Activated naive CD8-positive, alpha-beta T cell treated with anti-CD3 and anti-CD28 coated beads, Interleukin-2, amount 50 U/mL, for 24 hours (primary cell): ENCODE measurements at regions not wholly inside any gene's neighbourhood (a gene's known extent, or its start where the extent isn't known, plus 50 kb on each side); places are given as distances from the start of the nearest gene placed in this dataset.
"Not testable (repeated sequence)": the region's sequence is repeated elsewhere in the genome, so short reads cannot be mapped to it uniquely, and the experiment has no call there.

Source experiments
- ATAC-seq: fragments of 150-1000 bp; cut with Tn5 transposase; one replicate; pipeline ENCODE4 v1.10.0; 2021
- DNase-seq: peaks from one replicate; pipeline ENCODE4 v3.0.0; 2021
- H3K27ac Mint-ChIP-seq: one replicate; pipeline ENCODE4 v1.8.0; 2021; ENCODE audit warnings: mild to moderate bottlenecking, mixed read lengths
- H3K27me3 Mint-ChIP-seq: one replicate; pipeline ENCODE4 v1.8.0; 2021; ENCODE audit warnings: mixed read lengths
- H3K36me3 Mint-ChIP-seq: one replicate; pipeline ENCODE4 v1.8.0; 2021; ENCODE audit warnings: low read depth, mixed read lengths
- H3K4me1 Mint-ChIP-seq: one replicate; pipeline ENCODE4 v1.8.0; 2021; ENCODE audit warnings: mixed read lengths
- H3K4me3 Mint-ChIP-seq: one replicate; pipeline ENCODE4 v1.8.0; 2021; ENCODE audit warnings: mild to moderate bottlenecking, moderate library complexity, mixed read lengths
- H3K9me3 Mint-ChIP-seq: one replicate; pipeline ENCODE4 v1.8.0; 2021; ENCODE audit warnings: mixed read lengths

DNA sequence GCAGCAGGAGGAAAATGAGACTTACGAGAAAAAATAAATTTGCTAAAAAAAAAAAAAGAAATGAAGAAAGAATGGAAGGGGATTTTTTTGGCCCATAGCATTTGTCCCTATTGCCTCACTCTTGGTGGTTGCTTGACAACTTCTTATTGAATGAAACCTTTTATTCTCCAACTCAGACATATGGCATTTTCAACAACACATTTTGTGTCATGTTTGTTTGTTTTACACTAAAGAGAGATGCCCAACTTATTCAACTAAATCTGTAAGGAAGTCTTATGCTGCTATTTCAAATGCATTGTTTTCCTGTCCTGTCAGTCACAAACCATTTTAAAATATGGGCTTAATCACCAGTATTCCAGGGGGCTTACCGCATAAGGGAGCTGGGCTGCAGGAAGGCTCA, 409.1 kb upstream of the TENM3 start:
- Mint-ChIP-seq H3K36me3 (no peaks in the 10 kb centered on the region), H3K9me3 (peaks cover 3% of the 10 kb centered on the region), H3K27ac (no peak overlapping the region), H3K4me3 (no peak overlapping the region), H3K4me1 (no peaks in the 10 kb centered on the region), H3K27me3 (no peaks in the 10 kb centered on the region)
- ATAC-seq (no peak), DNase-seq (no peak)

DNA sequence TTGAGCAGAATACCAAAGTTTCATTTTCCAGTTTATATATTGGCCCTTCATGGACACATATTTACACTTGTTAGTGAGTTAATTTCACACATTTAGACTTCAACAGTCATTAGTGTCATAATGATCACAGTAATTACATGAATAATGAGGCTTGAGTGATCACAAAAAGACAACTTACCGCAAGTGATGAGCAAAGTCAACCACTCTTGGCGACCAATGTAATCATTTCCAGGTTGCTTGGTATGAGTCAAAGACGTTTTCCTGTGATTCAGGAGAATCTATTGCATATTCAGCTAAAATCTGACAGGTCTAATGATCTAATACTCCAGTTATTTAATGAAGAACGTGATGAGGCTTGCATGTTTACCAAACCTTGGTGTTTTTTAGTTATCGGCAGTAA, 407.9 kb upstream of the TENM3 start:
- Mint-ChIP-seq H3K4me3 (no peak overlapping the region), H3K9me3 (peaks cover 3% of the 10 kb centered on the region), H3K36me3 (no peaks in the 10 kb centered on the region), H3K27ac (no peak overlapping the region), H3K27me3 (no peaks in the 10 kb centered on the region), H3K4me1 (no peaks in the 10 kb centered on the region)
- DNase-seq (no peak), ATAC-seq (no peak)

DNA sequence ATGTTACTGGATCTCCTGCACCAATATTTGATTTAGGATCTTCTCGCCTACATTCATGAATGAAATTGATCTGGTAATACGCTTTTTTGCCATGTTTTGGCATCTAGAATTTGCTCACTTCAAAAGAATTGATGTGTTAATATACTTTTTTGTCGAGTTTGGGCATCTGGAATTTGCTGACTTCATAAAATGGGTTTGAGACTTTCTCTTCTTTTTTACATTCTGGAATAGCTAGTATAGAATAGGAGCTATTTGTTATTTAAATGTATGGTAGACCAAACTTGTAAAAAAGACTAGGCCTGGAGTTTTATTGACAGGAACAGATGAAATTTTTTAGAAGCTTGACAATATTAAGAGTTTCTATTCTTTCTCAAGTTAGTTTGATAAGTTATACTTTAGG, 404.9 kb upstream of the TENM3 start:
- no peaks in the 10 kb centered on the region for H3K4me1 Mint-ChIP-seq
- H3K36me3 Mint-ChIP-seq, result no peaks in the 10 kb centered on the region
- no peak overlapping the region for H3K4me3 Mint-ChIP-seq
- no peaks in the 10 kb centered on the region for H3K27me3 Mint-ChIP-seq
- H3K9me3 Mint-ChIP-seq, result no peaks in the 10 kb centered on the region
- no peak overlapping the region for H3K27ac Mint-ChIP-seq
- DNase-seq, result no peak
- ATAC-seq, result no peak

DNA sequence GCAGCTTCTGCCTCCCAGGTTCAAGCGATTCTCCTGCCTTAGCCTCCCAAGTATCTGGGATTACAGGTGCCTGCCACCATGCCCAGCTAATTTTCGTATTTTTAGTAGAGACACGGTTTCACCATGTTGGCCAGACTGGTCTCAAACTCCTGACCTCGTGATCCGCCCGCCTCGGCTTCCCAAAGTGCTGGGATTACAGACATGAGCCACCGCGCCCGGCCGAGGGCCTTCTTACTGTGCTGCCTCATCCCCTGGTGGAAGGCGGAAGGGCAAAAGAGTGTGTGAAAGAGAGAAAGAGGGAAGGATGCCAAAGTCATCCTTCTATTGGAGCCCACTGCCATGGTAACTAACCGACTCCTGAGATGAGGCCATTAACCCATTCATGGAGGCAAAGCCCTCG, 399.4 kb upstream of the TENM3 start:
- H3K27ac Mint-ChIP-seq, DNase-seq, H3K9me3 Mint-ChIP-seq, H3K4me3 Mint-ChIP-seq, ATAC-seq, H3K27me3 Mint-ChIP-seq, H3K4me1 Mint-ChIP-seq, H3K36me3 Mint-ChIP-seq: not testable (repeated sequence)

DNA sequence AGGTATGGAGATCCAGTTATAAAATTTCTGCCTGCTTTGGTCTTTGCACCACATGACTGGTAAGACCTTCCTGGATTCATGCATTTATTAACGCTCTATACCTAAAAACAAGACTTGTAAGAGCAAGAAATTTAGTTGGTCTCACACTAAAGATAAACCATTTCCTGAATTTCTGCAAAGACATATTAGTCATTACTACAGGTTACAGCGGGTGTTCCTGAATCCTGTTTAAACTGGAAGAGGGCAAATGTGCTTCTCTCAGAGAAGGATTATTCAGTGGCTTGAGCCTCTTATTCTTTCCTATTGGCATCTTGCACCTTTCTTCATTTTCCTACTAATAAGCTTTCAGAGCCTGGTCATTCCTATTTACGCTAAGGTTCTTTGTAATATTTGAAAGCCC, 397.6 kb upstream of the TENM3 start:
- H3K9me3 Mint-ChIP-seq, result no peaks in the 10 kb centered on the region
- no peak overlapping the region for H3K27ac Mint-ChIP-seq
- no peaks in the 10 kb centered on the region for H3K4me1 Mint-ChIP-seq
- H3K36me3 Mint-ChIP-seq, result no peaks in the 10 kb centered on the region
- no peaks in the 10 kb centered on the region for H3K27me3 Mint-ChIP-seq
- no peak for ATAC-seq
- no peak overlapping the region for H3K4me3 Mint-ChIP-seq
- DNase-seq, result no peak

DNA sequence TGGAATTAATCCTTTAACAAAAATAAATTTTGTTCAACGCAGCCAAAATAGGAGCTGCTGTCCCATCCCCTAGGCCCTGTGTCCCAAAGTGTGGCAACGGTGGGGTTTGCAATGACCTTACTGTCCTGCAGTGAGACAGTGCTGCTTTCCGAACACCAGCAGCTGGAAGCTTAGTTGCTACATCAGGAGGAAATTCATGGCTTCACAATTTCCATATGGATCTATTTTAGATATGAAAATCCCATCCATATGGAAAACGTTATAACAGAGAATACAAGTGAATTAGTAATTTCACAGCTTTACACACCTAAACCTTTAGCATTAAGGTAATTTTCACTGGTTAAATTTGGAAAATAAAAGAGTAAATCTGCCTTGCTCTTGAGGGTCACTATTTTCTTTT, 396.3 kb upstream of the TENM3 start:
- Mint-ChIP-seq H3K4me1 (no peaks in the 10 kb centered on the region), H3K36me3 (no peaks in the 10 kb centered on the region), H3K27ac (no peak overlapping the region), H3K4me3 (no peak overlapping the region), H3K27me3 (no peaks in the 10 kb centered on the region), H3K9me3 (no peaks in the 10 kb centered on the region)
- ATAC-seq (no peak), DNase-seq (no peak)

DNA sequence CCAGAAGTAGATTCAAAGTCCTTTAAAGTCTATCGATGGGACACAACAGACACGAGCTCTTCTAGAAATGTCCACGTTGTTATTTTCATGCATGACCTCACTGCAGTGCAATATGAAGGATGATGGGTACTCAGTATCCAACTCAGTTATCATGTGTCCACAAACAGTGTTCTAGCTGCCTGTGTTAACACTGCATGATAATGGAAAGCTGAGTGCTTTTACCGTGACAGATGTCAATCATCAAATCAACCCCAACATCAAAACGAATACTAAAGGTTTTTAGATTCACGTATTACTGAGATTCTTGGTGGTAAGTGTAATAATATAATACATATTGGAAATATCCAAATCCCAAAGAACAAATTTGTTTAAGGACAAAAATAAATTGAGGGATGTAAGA, 394.8 kb upstream of the TENM3 start:
- ATAC-seq (no peak), DNase-seq (no peak)
- no peaks in the 10 kb centered on the region for H3K9me3 Mint-ChIP-seq
- no peaks in the 10 kb centered on the region for H3K4me1 Mint-ChIP-seq
- no peaks in the 10 kb centered on the region for H3K27me3 Mint-ChIP-seq
- no peak overlapping the region for H3K27ac Mint-ChIP-seq
- no peak overlapping the region for H3K4me3 Mint-ChIP-seq
- H3K36me3 Mint-ChIP-seq, result no peaks in the 10 kb centered on the region

DNA sequence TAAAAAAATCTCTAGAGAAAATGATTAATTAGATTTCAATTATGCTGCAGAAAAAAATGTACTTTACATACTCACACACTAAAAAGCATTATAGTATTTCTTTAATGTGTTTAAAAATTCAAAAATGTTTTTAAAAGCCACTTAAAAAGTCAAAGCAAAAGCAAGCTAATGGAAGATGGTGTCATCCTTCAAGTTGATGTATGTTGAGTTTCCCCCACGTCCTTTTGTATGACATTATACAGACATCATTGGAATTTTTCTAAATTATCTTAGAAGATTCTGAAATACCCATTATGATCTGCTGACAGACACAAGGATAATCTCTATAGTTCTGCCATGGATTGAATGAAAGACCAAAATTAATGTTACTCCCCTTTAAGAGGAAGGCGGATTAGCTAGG, 393.7 kb upstream of the TENM3 start:
- DNase-seq, result no peak
- H3K4me1 Mint-ChIP-seq, result no peaks in the 10 kb centered on the region
- H3K27ac Mint-ChIP-seq, result no peak overlapping the region
- H3K4me3 Mint-ChIP-seq, result no peak overlapping the region
- H3K27me3 Mint-ChIP-seq, result no peaks in the 10 kb centered on the region
- H3K36me3 Mint-ChIP-seq, result no peaks in the 10 kb centered on the region
- no peak for ATAC-seq
- no peaks in the 10 kb centered on the region for H3K9me3 Mint-ChIP-seq

DNA sequence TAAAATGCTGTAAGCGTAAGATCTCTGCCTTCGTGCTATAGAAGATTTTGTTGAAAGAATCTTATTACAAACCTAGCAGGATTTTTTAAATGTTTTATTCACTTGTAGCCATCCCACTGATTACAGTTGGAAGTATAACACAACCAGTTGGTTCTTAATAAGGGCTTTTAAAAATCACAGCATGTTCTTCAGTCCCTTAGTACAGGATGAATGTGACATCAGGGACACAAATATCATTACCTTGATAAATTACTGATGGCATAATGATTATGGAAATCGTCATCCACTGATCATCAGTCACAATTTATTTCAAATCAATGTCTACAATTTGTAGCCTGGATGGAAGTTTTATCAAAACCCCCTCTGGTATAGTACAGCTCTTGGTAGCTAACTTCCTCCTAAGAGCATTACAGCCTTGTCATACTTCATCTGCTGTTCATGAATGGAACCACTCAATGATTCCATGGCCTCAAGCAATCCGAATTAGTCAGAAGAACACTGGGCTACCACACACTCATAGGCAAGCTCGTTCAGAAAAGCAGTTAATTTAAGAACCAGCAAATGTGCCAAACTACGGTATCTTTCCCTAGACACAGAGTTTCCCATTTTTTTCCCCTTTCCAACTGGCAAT, 389.2 kb upstream of the TENM3 start:
- DNase-seq (no peak), ATAC-seq (no peak)
- no peak overlapping the region for H3K4me3 Mint-ChIP-seq
- H3K27ac Mint-ChIP-seq, result no peak overlapping the region
- peaks cover 8% of the 10 kb centered on the region for H3K9me3 Mint-ChIP-seq
- H3K27me3 Mint-ChIP-seq, result no peaks in the 10 kb centered on the region
- no peaks in the 10 kb centered on the region for H3K36me3 Mint-ChIP-seq
- no peaks in the 10 kb centered on the region for H3K4me1 Mint-ChIP-seq

DNA sequence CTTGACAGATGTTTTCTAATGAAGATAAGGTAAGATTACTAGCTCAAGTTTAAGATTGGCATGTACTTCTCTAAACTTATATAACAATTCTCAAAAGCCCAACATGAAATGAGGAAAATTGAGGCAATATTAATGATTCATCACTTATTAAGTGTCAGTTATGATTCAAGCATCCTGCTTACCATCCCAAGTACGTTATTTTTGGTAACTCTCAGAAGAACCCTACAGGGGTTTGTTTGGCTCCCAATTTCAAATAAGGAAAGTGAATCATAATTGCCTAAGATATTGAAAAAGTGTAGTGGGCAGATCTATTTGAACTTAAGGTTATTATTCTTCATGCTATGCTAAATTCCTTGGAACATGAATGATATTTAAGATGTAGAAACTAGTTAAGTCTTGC, 387.9 kb upstream of the TENM3 start:
- H3K4me3 Mint-ChIP-seq, result no peak overlapping the region
- H3K27me3 Mint-ChIP-seq, result no peaks in the 10 kb centered on the region
- H3K4me1 Mint-ChIP-seq, result no peaks in the 10 kb centered on the region
- H3K9me3 Mint-ChIP-seq, result peaks cover 8% of the 10 kb centered on the region
- no peak overlapping the region for H3K27ac Mint-ChIP-seq
- DNase-seq (no peak), ATAC-seq (no peak)
- H3K36me3 Mint-ChIP-seq, result no peaks in the 10 kb centered on the region

DNA sequence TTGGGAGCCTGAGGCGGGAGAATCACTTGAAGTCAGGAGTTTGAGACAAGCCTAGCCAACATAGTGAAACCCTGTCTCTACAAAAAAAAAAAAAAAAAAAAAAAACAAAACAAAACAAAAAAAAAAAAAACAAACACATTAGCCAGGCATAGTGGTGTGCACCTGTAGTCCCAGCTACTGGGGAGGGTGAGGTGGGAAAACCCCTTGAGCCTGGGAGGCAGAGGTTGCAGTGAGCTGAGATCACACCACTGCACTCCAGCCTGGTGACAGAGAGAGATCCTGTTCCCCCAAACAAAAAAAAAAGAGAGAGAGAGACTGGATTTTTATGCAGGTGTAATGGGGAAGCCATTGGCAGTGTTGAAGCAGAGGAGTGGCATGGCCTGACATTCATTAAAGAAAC, 385.7 kb upstream of the TENM3 start:
- H3K36me3 Mint-ChIP-seq, H3K27me3 Mint-ChIP-seq, H3K27ac Mint-ChIP-seq, DNase-seq, ATAC-seq, H3K4me3 Mint-ChIP-seq, H3K4me1 Mint-ChIP-seq, H3K9me3 Mint-ChIP-seq: not testable (repeated sequence)

DNA sequence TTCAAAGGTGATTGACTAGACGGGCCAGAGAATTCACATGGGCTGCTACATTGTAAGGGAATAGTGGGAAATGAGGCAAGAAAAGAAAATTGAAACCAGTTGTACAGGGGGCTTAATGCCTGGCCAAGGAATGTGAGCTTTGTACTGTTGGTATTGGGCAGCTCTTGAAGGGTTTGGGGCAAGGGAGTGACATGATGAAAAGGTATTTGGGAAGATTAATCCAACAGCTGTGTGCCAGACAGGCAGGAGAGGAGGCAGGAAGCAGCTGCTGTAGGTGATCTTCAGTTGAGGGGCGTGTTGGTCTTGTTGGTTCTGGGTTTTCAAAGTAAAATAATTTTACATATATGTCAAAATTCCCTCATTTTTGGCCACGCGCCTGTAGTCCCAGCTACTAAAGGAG, 384.5 kb upstream of the TENM3 start:
- H3K9me3 Mint-ChIP-seq, result peaks cover 8% of the 10 kb centered on the region
- no peak overlapping the region for H3K4me3 Mint-ChIP-seq
- H3K27ac Mint-ChIP-seq, result no peak overlapping the region
- ATAC-seq (no peak), DNase-seq (no peak)
- no peaks in the 10 kb centered on the region for H3K27me3 Mint-ChIP-seq
- H3K4me1 Mint-ChIP-seq, result no peaks in the 10 kb centered on the region
- H3K36me3 Mint-ChIP-seq, result no peaks in the 10 kb centered on the region

DNA sequence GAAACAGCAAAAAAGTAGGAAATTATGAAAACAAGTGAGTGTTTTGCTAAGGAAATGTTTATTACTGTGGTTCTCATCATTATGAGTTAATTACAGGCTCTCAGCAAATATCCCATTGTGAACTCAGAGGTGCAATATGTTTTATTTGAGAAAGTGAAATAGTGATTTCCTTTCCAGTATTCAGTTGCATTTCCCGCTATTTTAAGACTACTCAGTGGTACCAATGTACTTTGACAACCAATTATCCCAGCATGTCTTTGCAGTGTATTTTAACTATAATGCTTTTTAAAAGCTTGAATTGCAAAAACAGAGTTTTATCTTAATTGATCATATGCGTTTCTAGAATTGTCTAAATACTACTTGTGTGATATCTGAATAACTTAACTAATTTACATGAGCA, 383.8 kb upstream of the TENM3 start:
- Mint-ChIP-seq H3K9me3 (peaks cover 8% of the 10 kb centered on the region), H3K4me3 (no peak overlapping the region), H3K27me3 (no peaks in the 10 kb centered on the region), H3K27ac (no peak overlapping the region), H3K36me3 (no peaks in the 10 kb centered on the region), H3K4me1 (no peaks in the 10 kb centered on the region)
- DNase-seq (no peak), ATAC-seq (no peak)

DNA sequence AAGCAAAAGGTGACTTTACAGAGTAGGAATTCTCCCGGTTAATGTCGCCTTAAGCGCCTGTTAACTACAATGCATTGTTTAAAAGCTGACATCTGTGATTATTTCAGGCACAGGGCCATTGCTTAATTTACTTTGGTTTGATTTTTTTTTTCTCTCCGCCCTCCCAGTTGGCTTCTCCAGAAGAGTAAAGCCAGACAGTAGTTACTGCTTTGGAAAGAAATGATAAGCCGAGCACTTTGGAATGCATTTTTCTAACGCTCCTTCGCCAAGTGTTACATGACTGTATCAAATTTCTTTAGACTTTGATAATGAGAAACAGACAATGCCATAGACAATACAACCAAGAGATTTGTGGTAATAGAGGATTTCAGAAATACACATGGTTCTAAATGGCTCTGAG, 383.0 kb upstream of the TENM3 start:
- no peak for DNase-seq
- Mint-ChIP-seq H3K4me1 (no peaks in the 10 kb centered on the region), H3K4me3 (no peak overlapping the region)

DNA sequence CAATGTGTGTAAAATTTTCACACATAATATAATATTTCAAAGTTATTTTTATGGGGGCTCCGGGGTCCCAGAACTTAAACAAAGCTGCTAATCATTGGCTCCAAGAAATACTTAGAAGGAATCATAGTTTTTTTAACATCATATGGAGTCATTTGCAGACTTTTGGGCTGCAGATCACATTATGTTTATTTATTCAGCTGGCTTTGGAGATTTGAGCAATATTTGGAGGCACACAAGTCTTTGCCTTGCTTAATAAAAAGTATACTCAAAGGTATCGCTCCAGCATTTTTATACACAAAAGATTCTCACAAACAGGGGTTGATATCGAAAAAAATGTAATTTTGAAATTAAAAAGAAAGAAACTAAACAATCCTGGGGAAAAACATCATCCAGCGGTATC, 382.5 kb upstream of the TENM3 start:
- no peak for DNase-seq
- no peaks in the 10 kb centered on the region for H3K27me3 Mint-ChIP-seq
- H3K4me3 Mint-ChIP-seq, result no peak overlapping the region
- no peaks in the 10 kb centered on the region for H3K4me1 Mint-ChIP-seq
- H3K9me3 Mint-ChIP-seq, result peaks cover 8% of the 10 kb centered on the region
- H3K27ac Mint-ChIP-seq, result no peak overlapping the region
- H3K36me3 Mint-ChIP-seq, result no peaks in the 10 kb centered on the region
- ATAC-seq, result no peak

More for the DNA sequence above, 383.0 kb upstream of the TENM3 start:
- Mint-ChIP-seq H3K27me3 (no peaks in the 10 kb centered on the region), H3K27ac (no peak overlapping the region), H3K9me3 (peaks cover 8% of the 10 kb centered on the region), H3K36me3 (no peaks in the 10 kb centered on the region)
- ATAC-seq, result no peak

DNA sequence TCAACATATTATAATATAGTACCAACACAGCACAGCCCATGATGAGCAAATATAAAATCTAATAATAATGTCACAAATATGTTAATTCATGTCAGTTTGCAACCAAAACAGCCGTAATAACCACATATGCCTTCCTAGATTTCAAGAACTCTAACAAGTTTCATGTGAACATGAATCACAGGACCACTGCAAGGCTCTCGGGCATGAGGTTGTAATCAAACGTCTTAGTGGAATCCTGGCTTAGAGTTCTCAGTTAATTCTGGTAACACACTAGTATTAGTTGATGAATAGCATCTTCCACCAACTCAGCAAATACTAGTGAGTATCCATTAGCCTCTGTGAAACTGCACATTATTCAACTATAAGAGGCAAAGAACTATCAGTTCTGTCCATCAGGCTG, 379.3 kb upstream of the TENM3 start:
- DNase-seq, result no peak
- Mint-ChIP-seq H3K4me3 (no peak overlapping the region), H3K36me3 (no peaks in the 10 kb centered on the region), H3K27me3 (no peaks in the 10 kb centered on the region), H3K9me3 (no peaks in the 10 kb centered on the region), H3K27ac (no peak overlapping the region), H3K4me1 (no peaks in the 10 kb centered on the region)
- ATAC-seq, result no peak
